Neural cell (in vitro differentiated cells): ENCODE measurements at regions not wholly inside any gene's neighbourhood (a gene's known extent, or its start where the extent isn't known, plus 50 kb on each side); places are given as distances from the start of the nearest gene placed in this dataset.

Source experiments
- H2AFZ ChIP-seq: fragments of 200-600, 300-800 bp; sonication (generic), shearing (Covaris generic); 2 replicates; pipeline ENCODE4 v1.6.0; 2014; ENCODE audit warnings: low read depth, mild to moderate bottlenecking, antibody characterized with exemption, low read length, moderate library complexity
- H3F3A ChIP-seq: fragments of 200-600 bp; shearing (Covaris generic); 2 replicates; pipeline ENCODE4 v1.6.1; 2016; ENCODE audit warnings: mild to moderate bottlenecking, moderate library complexity, mixed read lengths, antibody characterized with exemption, low read length; ENCODE audit not compliant: insufficient read depth, poor library complexity, severe bottlenecking
- H3K27ac ChIP-seq: fragments of 200-600, 300-800 bp; sonication (generic), shearing (Covaris generic); 2 replicates; pipeline ENCODE4 v1.5.1; 2014; ENCODE audit warnings: mild to moderate bottlenecking, low read length, moderate library complexity
- H3K27me3 ChIP-seq: fragments of 300-800, 200-600 bp; sonication (generic), shearing (Covaris generic); 2 replicates; pipeline ENCODE4 v1.6.0; 2014; ENCODE audit warnings: mild to moderate bottlenecking, low read depth, low read length, moderate library complexity; ENCODE audit not compliant: insufficient read depth
- H3K36me3 ChIP-seq: fragments of 300-800, 200-600 bp; sonication (generic), shearing (Covaris generic); 2 replicates; pipeline ENCODE4 v1.5.1; 2014; ENCODE audit warnings: mild to moderate bottlenecking, antibody characterized with exemption, low read length, moderate library complexity; ENCODE audit not compliant: insufficient read depth
- H3K4me2 ChIP-seq: fragments of 300-800, 200-600 bp; sonication (generic), shearing (Covaris generic); 2 replicates; pipeline ENCODE4 v1.6.0; 2014; ENCODE audit warnings: mild to moderate bottlenecking, low read length
- H3K4me3 ChIP-seq: fragments of 300-800, 200-600 bp; sonication (generic), shearing (Covaris generic); 2 replicates; pipeline ENCODE4 v1.5.1; 2014; ENCODE audit warnings: mild to moderate bottlenecking, low read length, moderate library complexity
- H3K79me2 ChIP-seq: fragments of 200-600 bp; shearing (Covaris generic); replicated peaks from 2 replicates; pipeline ENCODE4 v1.6.0; 2014; ENCODE audit warnings: mild to moderate bottlenecking, low read length, moderate library complexity; ENCODE audit not compliant: insufficient read depth
- H3K9ac ChIP-seq: fragments of 300-800, 200-600 bp; sonication (generic), shearing (Covaris generic); 2 replicates; pipeline ENCODE4 v1.6.1; 2016; ENCODE audit warnings: mild to moderate bottlenecking, low read length, mixed read lengths
- H3K9me2 ChIP-seq: fragments of 200-600 bp; shearing (Covaris generic); 2 replicates; pipeline ENCODE4 v1.6.1; 2016; ENCODE audit warnings: mild to moderate bottlenecking, low read length, mixed read lengths; ENCODE audit not compliant: insufficient read depth
- H3K9me3 ChIP-seq: fragments of 200-600, 300-800 bp; sonication (generic), shearing (Covaris generic); 2 replicates; pipeline ENCODE4 v1.6.1; 2016; ENCODE audit warnings: mild to moderate bottlenecking, mixed run types, low read length, moderate library complexity, mixed read lengths
- H4K20me1 ChIP-seq: fragments of 200-600 bp; shearing (Covaris generic); 2 replicates; pipeline ENCODE4 v1.6.1; 2016; ENCODE audit warnings: mild to moderate bottlenecking, mixed run types; ENCODE audit not compliant: insufficient read depth
- CTCF ChIP-seq: fragments of 450-650 bp; IDR thresholded peaks from 2 replicates; pipeline ENCODE4 v1.5.1; 2014; ENCODE audit warnings: antibody characterized with exemption, mild to moderate bottlenecking, moderate library complexity; ENCODE audit not compliant: poor library complexity, severe bottlenecking
- EP300 ChIP-seq: fragments of 450-650 bp; conservative IDR thresholded peaks from 2 replicates; pipeline ENCODE4 v1.6.1; 2014; ENCODE audit warnings: antibody characterized with exemption, mild to moderate bottlenecking, moderate library complexity; ENCODE audit not compliant: poor library complexity, severe bottlenecking
- EZH2 ChIP-seq: fragments of 200-600, 300-800 bp; shearing (Covaris generic), sonication (generic); IDR thresholded peaks from 2 replicates; pipeline ENCODE4 v1.6.1; 2014; ENCODE audit warnings: antibody characterized with exemption, low read length, borderline replicate concordance, mild to moderate bottlenecking; ENCODE audit not compliant: insufficient read depth, poor library complexity, severe bottlenecking
- MXI1 ChIP-seq: fragments of 450-650 bp; conservative IDR thresholded peaks from 2 replicates; pipeline ENCODE4 v1.6.1; 2014; ENCODE audit warnings: antibody characterized with exemption, mild to moderate bottlenecking; ENCODE audit not compliant: poor library complexity, severe bottlenecking
- POLR2AphosphoS5 ChIP-seq: IDR thresholded peaks from 2 replicates; pipeline ENCODE4 v1.6.1; 2012
- RAD21 ChIP-seq: fragments of 450-650 bp; conservative IDR thresholded peaks from 2 replicates; pipeline ENCODE4 v1.6.1; 2014; ENCODE audit warnings: antibody characterized with exemption, mild to moderate bottlenecking, moderate library complexity
- SMC3 ChIP-seq: fragments of 450-650 bp; conservative IDR thresholded peaks from 2 replicates; pipeline ENCODE4 v1.6.1; 2014; ENCODE audit warnings: antibody characterized with exemption, mild to moderate bottlenecking, moderate library complexity; ENCODE audit not compliant: poor library complexity
- TAF1 ChIP-seq: IDR thresholded peaks from 2 replicates; pipeline ENCODE4 v1.6.1; 2012; ENCODE audit warnings: low read depth
- TF ChIP-seq, protein P1 (sequence below): IDR thresholded peaks from 2 replicates; pipeline ENCODE4 v1.6.1; 2012; ENCODE audit warnings: borderline replicate concordance

DNA sequence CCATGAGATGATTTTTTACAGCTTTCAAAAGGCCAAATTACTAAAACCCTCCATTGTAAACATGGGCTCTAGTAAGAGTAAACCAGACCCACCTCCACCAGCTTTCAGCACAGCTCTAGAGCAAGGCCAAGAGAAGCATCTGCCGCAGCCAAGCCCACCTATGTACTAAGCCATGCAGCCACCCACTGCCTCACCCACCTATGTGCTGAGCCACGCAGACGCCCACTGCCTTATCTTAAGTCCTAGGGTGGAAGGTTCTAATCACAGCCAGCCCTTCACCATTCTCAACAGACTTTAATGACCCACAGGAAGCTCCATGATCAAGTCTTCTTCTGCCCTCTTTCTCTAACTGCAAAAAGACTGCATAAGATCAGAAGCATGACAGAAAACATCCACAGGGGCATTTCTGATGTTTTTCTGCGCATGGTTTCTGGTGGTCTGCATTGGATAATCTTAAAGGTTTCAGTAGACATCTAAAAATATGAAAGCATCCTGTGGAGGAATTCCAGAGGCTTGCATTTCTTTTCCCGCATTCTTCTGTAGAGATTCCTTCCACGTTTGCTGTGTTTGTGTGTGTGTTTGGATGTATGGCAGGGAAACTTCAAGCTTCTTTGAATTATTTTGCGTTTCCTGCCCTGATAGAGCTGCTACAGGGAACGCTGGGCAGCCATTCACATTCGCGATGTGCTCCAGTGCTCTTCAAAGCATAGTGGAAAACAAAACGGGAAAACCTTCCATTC, 286.1 kb upstream of the KLF6 start:
- Histone ChIP-seq H3K9me2 (no peaks in the 10 kb centered on the region), H3K9ac (no peak overlapping the region), H3K4me3 (no peak overlapping the region), H3K79me2 (no peaks in the 10 kb centered on the region), H3K27me3 (no peaks in the 10 kb centered on the region), H3K36me3 (no peaks in the 10 kb centered on the region), H3K4me2 (no peak overlapping the region), H3K9me3 (no peaks in the 10 kb centered on the region), H2AFZ (no peak overlapping the region), H3F3A (no peaks in the 10 kb centered on the region), H4K20me1 (no peaks in the 10 kb centered on the region), H3K27ac (no peak overlapping the region)
- TF ChIP-seq, protein P1, sequence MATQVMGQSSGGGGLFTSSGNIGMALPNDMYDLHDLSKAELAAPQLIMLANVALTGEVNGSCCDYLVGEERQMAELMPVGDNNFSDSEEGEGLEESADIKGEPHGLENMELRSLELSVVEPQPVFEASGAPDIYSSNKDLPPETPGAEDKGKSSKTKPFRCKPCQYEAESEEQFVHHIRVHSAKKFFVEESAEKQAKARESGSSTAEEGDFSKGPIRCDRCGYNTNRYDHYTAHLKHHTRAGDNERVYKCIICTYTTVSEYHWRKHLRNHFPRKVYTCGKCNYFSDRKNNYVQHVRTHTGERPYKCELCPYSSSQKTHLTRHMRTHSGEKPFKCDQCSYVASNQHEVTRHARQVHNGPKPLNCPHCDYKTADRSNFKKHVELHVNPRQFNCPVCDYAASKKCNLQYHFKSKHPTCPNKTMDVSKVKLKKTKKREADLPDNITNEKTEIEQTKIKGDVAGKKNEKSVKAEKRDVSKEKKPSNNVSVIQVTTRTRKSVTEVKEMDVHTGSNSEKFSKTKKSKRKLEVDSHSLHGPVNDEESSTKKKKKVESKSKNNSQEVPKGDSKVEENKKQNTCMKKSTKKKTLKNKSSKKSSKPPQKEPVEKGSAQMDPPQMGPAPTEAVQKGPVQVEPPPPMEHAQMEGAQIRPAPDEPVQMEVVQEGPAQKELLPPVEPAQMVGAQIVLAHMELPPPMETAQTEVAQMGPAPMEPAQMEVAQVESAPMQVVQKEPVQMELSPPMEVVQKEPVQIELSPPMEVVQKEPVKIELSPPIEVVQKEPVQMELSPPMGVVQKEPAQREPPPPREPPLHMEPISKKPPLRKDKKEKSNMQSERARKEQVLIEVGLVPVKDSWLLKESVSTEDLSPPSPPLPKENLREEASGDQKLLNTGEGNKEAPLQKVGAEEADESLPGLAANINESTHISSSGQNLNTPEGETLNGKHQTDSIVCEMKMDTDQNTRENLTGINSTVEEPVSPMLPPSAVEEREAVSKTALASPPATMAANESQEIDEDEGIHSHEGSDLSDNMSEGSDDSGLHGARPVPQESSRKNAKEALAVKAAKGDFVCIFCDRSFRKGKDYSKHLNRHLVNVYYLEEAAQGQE = no peak
- TF ChIP-seq EZH2 = no peak
- no peak for TF ChIP-seq TAF1
- TF ChIP-seq POLR2AphosphoS5 = no peak
- TF ChIP-seq MXI1 = no peak

DNA sequence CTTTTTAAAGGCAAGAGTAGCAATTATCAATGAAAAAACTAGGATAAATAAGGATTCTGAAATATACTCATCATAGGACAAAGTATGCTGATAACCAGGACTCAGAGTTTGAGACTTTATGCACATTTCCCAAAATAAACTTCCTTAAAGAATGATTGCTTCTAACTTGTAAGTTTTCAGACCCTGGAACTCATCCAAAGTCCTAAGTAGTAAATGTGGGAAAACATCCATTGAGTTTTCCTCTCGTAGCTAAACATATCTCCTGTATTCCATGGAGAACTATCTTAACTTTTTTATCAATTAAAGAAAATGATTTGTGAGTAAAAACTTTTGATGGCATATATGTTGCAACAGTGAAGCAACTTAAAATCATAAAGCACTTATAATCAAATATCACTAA, 285.2 kb upstream of the KLF6 start:
- no peaks in the 10 kb centered on the region for H4K20me1 ChIP-seq
- no peak overlapping the region for H3K4me2 ChIP-seq
- H3K4me3 ChIP-seq = no peak overlapping the region
- no peak overlapping the region for H3K9ac ChIP-seq
- H3K79me2 ChIP-seq = no peaks in the 10 kb centered on the region
- no peak overlapping the region for H2AFZ ChIP-seq
- no peaks in the 10 kb centered on the region for H3F3A ChIP-seq
- H3K36me3 ChIP-seq = no peaks in the 10 kb centered on the region
- no peaks in the 10 kb centered on the region for H3K9me2 ChIP-seq
- TF ChIP-seq MXI1 (no peak), EP300 (no peak), EZH2 (no peak), RAD21 (no peak), SMC3 (no peak), CTCF (no peak), TAF1 (no peak), POLR2AphosphoS5 (no peak)
- TF ChIP-seq, protein P1 = no peak
- no peak overlapping the region for H3K27ac ChIP-seq
- H3K27me3 ChIP-seq = no peaks in the 10 kb centered on the region
- no peaks in the 10 kb centered on the region for H3K9me3 ChIP-seq
